Stimulated activated naive CD4-positive, alpha-beta T cell (primary cell): ENCODE measurements at regions not wholly inside any gene's neighbourhood (a gene's known extent, or its start where the extent isn't known, plus 50 kb on each side); places are given as distances from the start of the nearest gene placed in this dataset.

Source experiments
- DNase-seq, 6 experiments: peaks; one replicate each; lab custom pipeline; 2025; lab: John Stamatoyannopoulos, UW

DNA sequence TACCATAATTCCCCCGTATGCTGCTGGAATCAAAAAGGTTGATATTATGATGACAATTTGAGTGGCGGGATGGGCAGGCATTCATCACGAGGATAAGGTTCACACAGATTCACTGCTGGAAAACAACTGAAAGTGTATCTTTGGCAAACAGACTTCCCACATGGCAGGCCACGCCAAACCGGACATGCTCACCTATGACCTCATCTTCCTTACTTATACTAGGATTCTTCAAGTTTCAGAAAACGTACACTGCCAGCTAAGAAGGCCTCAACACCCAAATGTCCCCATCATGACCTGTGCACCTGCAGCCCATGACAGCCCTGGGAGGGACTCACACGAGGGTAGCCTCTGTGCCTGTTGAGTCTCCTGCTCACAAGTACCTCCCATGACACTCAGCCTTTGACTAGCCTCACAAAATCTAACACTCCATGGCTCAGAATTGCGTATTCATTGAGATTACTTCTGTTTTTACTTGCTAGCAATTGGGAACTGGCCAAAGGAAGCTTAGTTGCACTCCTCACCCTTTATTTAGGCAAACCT lies 259.0 kb upstream of the GHITM start:
- no peak for DNase-seq

DNA sequence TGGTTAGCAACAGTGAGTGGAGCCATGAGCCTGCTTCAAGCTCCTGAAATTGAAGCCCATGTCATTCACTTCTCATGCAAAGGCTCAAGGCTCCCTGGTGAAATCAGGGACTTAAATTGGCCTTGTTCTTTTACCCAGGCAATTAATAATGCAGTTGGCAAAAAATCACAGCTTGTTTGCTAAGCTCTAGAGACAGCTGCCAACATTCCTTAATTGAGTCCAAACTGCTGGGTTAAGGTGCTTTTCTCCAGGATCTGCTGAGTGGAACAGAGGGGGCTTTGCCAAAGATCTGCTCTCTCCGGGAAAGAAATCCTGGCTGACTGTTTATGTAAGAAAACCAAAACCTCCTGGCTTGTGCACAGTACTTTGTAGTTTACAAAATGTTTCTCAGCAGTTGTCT lies 257.6 kb upstream of the GHITM start:
- no peak for DNase-seq

DNA sequence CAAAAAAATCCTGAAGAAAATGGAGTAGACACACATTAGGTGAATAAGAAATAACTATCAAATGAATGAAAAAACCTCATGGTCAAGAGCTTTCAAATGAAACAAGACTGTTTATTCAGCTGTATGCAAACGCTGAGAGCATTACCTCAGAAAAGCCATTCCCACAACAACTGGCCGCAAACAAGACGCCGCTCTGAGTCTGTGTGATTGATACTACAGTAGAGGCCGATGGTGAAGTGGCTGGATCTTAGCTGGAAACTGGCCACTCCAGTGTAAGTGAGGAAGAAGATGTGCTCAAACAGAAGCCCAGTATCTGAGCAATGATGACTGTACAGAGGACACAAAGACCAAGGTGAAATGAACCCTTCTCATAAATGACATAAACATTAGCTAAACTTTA lies 252.4 kb upstream of the GHITM start:
- DNase-seq = no peak

DNA sequence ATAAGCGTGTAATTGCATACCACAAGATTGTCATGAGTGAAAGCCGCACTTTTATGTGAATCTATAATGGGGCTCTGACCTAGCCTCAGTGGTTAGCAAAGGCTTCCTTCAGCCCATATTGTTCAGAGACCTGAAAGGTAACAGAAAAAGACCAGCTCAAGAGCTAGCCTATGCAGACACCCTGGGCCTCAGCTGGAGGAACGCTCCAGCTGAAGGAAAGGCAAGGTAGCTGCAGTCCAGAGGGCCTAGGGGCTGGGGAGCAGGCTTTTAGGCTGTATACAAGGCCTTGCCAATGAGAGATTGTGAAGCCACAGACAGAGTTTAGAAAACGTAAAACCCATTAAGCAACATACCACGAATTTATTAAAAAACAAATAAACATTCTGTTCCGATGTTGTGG lies 246.6 kb upstream of the GHITM start:
- no peak for DNase-seq

DNA sequence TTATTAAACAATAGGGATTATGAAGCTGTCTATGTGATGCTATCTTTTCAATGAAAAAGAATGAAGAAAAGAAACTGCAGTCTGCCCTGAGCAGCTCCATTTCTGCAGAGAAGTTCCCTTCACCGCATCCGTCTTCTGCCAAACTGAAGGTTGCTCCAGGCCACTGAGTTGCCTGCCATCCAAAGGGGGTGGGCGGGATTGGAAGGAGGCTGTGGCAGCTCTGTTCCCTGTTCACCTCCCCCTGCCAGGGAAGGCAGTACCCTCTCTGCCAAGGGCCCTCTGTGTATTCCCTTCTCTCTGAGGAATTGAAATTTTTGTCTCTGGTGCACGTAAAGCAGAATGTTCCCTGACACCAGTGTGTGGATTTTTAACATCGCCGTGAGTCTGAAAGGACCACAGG lies 243.1 kb upstream of the GHITM start:
- no peak for DNase-seq

DNA sequence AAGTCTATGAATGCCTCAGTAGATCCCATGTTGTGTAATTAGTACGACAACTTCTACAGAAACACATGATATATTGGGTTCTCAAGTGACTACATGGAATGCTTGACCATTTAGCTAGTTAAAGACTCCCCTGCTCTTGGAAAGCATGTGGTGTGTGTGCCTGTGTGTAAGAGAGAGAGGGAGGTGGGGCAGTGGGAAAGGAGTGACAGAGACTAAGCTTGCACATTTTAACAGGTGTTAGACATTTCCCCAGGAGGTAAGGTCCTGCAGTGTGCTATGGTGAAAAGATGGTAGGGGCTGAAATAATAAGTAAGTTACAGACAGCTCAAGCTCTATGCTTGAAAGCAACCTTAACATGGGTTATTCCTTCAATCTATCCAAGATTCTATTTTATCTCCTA lies 241.7 kb upstream of the GHITM start:
- no peak for DNase-seq

DNA sequence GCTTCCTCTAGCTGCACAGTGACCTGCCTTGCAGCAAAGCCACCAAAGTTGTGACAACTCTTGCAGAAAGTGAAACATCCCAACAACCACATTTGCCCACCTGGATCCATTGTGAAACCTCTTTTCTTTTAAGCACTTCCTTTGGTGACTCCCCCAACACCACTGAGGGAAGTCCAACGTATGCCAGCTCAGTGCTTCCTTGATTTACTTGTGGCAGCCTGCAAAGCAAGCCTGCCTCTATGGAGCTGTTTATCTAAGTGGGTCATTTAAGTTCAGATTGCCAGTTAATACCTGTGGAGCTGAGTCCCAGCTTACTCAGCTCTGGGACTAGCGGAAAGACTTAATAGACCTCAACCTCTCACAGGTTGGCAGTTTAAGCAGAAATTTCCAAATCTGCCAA lies 230.8 kb upstream of the GHITM start:
- no peak for DNase-seq

DNA sequence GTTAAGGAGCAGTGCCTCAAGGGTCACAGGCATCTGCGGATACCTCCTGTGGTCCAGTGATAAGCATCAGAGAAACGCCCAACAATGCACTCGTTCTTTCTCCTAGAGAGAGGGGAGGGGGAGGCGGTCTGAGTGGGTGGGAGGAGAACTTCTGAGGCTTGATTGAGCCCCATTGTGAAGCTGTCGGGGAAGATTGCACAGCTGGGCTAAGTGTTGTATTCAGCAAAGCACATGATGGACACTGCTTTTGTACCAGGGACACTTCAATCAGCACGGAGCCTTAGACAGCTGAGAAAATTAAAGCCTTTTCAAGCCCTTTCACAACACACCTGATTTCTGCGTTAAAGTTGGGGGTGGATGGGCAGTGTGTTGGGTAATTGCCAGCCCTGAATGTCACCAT lies 230.3 kb upstream of the GHITM start:
- no peak for DNase-seq

DNA sequence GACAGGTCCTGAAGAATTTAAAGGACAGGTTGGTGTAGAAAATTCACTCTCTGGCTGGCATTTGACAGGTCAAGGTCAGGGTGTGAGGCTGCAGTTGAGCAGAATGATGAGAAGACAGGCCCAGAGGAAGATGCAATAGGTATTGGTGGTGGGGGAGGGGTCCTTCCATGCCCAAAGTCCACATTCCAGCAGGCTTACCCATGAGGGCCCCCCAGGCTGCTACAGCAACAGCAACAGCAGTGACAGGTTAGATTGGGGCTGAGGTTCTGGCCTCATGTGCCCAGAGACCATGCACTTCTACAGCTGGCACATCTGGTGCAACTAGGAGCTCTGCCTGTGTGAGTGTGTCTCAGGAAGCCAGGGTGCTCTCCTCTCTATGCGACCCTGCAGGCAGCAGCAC lies 223.5 kb upstream of the GHITM start:
- DNase-seq = no peak

DNA sequence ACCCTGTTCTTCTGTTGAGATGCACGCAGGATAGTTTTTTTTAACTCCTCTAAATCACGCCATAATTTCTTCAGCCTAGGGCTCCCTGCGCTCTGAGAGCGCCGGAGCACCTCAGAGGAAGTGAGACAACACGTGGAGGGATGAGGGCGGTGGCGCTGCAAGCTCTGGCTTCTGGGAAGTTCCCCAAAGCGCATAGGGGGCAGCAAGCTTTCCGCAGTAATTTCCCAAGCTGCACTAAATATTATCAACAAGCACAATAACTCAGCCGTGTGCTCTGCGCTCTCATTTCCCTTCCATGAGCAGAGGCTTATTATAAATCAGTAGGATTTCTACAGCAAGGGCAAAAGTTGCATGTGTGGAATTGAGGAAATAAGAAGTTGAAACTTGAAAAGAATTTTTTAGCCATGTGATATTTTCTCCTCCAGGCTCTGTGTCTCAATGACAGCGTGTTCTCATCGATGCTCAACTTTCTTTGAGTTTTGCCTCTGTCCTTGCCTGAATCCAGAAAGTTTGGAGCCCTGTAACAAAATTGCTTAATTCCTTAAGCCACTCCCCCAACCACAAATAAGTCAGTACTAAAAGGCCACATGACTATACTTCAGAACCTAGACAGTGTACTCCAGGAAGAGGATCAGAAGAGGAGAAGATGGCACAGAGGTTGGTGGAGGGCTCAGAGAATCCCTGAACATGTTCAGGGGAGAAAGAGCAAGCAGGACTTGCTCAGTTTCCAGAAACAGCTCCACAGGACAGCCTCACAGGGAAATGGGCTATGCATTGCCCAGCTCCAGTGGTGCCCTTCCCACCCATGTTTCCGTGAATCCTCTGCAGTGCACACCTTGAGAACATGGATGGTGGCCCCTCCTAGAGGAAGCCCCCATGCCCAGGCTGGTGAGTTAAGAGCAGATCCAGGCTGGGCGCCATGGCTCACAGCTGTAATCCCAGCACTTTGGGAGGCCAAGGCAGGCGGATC lies 221.5 kb upstream of the GHITM start:
- no peak for DNase-seq

DNA sequence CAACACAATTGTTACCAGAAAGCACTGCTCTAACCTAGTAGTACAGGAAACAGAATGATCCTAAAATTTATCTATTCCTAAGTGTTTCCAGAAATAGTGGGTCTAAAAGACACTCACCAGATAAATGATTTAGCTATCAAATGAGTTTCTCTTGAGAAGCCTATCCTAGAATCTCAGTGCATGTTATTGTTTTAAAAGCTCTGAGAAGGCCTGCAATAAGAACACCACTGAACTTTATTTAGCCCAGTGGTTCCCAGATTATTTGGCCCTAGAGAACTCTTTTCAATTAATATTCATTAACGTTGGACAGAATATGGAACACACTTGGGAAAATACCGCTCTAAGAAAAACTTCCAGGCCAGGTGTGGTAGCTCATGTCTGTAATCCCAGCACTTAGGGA lies 220.1 kb upstream of the GHITM start:
- DNase-seq = no peak

DNA sequence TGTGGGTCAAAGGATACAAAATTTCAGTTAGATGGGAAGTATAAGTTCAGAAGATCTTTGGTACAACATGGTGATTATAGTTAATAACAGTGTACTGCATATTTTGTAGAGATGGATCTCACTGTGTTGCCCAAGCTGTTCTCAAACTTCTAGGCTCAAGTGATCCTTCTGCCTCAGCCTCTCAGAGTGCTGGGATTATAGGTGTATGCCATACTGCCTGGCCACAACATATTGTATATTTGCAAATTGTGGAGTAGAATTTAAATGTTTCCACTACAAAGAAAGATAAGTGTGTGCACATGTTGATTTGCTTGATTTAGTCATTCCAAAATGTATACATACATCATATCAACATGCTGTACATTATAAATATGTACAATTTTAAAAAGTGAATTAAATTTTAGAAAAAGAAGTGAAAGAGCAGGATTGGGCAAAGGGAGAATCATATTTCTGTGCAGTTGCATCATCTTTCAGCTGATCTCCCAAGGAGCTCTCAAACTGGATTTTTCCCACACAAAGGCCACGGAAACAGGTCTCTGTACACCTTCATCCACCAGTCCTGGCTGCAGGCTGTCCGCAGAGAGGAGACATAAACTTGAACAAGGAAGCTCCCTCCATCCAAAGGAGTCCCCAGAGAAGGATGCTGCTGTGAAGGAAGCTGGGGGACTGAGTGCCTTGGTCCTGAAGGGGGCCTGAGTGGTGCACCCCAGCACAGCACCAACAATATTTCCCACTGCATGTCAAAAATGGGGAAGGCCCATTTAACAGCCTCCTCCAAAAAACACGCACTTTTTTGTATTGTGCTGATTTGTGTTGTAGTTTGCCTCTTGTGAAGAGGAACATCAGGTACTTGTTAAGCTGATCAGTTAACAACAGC lies 217.1 kb upstream of the GHITM start:
- DNase-seq = no peak

DNA sequence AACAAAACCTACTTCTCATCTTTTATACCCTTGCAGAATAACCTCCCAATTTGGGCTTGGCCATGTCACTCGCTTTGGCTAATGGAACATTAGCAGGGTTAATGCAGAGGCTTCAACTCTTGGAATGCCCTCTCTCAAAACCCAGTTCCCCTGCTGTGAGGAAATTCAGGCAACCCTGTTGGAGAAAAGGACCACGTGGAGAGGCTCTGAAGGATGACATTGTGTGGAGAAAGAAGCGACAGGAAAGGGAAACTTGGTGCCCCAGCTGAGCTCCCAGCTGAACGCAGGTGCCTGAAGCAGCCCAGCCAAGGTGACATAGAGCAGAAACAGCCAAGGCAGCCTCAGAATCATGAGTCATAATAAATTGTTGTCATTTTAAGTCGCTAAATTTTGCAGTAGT lies 214.2 kb upstream of the GHITM start:
- no peak for DNase-seq

DNA sequence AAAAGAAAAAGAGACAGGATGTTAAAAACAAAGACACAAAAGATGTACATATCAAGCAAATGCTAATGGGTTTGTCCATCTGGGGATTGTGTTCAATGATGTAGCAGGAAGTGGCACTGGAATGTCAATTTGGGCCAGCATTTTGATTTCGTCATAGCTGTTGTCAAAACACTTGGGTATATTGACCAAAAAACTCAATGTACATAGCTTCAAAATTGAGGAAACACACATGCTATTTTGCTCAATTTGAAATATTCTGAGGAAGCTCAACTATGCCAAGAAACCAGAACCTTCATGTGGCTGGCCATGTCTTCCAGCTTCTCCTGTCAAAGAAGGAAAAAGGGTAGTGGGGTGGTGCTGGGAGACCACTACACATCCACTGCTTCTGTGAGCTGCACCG lies 212.7 kb upstream of the GHITM start:
- no peak for DNase-seq

DNA sequence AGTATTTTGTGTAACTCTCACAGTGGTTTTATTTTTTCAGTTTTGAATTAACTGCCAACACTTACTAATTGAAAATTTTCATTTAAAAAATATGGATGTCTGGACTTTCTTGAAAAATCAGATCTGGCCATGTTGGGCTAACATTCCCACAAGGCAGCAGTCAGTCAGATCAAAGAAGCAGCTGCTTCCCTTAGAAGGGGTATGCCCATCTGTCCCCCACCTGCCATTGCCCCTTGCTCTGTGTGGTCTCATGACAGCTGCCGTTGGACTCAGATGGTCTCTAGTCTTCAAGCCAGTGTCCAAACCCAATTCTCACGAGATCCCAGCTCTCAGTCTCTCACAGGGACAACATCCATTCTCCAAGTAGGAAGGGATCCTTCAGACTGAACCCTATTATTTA lies 212.1 kb upstream of the GHITM start:
- no peak for DNase-seq

DNA sequence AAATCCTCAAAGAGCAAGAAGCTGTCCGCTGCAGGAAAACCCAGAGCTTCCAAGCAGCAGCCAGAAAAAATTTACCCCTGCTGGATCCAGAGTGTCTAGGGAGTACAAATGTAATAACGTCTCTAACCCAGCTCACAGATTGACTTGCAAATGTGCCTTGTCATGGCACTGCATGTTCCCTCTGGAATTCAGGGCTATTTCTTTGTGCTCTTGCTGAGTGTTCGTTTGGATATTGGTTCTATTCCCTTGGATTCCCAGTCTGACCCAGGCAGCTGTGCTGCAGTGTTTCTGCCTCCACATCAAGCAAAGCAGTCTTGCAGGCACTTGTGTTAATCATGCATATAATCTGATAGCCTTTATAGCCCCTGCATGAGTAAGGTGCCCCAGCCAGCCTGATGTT lies 209.9 kb upstream of the GHITM start:
- DNase-seq = no peak

DNA sequence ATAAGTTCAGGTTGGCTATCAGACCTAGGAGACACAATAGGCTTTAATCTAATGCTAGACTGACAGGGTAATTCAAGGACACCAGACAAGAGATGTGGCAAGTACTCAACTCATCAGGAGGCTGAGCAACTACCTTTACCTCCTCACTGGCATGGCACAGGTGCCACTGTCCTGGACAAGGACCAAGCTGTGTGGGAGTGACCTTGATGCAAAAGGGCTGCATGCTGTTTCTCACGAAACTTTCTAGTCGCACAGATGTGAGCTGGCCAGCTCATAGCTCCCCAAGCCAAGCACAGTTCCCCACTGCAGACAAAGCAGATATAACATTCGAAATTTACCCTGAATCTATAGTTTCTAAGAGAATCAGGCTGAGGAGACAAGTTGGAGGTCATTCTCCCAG lies 207.6 kb upstream of the GHITM start:
- DNase-seq = no peak

DNA sequence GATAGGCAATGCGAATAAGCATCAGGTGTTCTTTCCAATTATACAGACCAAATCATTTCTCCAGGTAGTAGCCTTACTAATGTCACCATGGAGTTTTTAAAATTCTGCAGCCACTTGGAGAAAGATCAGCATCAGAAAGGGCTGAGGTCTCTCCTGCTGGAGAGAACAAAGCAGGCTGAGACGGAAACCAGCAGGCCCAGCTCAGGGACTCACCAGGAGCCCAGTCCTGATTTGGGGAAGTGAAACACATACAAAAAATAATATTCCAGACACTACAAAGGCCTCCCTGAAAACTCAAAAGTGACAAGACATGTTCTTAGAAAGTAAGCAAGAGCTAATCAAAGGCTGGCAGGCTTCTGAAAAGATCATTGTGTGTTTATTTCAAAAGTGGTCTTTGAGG lies 207.1 kb upstream of the GHITM start:
- DNase-seq = no peak

DNA sequence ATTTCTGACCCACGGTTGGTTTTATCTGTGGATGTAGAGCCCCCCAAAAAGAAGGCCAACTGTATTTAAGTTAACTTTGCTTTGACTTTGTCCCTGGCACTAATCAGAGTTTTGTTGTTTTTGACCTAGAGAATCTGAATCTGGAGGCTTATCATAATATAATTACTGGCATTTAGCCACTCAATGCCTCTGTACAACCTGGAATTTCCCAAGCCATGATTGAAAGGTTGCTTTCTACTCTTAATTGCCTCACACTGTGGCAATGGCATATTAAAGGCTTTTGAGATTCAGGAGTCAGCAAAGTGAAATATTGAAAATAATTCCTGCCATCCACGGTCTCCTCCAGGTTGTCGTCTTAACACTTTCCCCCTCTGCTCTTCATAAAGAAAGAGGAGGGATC lies 205.2 kb upstream of the GHITM start:
- DNase-seq = no peak

DNA sequence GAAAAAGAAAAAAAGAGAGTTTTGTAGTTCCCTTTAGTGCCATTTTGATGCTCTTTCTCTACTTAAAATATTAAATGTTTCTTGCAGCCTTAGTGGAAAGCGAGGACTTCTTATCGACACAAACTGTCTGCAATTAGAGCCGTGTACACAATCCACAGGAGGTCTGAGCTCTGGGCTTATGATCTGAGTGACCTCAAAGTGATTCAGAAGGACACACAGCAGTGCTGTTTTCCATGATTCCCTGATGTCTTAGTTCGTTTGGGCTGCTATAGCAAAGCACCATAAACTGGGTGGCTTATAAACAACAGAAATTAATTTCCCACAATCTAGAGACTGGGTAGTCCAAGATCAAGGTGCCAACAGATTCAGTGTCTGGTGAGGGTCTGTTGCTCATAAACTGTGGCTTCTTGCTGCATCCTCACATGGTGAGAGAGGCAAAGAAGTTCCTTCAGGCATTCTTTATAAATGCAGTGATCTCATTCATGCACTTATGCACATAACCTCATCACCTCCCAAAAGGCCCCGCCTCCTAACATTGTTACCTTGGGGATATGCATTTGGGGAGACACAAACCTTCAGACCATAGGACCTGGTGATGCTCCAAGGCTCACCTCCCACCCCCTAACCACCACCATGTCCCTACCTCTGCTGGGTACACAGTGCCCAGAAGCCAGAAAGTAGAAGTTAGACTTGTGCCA lies 204.5 kb upstream of the GHITM start:
- no peak for DNase-seq

DNA sequence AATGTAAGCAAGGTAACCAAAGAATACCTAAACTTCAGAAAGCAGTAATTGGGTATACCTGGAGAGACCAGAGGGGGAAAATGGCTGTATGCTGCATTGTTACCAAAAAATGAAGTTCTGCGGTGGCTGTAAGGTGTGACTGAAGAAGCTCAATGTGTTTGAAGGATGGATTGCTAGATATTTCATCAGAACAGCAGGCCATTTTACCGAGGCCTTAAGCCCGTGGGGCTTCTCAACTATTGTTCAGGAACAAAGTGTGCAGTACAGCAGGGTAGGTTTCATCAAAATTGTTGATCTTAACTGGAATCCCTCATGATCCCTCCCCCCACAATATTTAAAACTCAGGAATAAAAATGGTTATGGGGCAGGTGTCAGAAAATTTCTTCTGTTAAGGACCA lies 204.0 kb upstream of the GHITM start:
- no peak for DNase-seq

DNA sequence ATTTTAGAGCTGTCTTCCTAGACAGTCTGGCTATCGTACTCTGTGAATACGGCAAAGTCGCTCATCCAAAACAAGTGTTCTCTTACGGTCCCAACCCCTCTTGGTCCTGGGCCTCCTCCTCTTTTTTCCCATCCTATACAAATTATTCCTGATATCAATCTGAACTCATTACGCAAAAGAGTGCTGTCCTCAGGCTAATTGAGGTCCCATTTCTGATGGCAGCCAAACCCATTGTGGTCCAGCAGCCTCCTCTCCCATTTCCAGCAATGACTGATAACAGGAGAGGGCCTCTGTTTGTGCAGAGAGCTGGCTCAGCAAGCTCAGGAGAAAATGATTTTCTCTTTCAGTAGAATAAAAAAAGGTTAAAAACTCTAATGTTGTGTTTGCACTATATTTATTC lies 203.4 kb upstream of the GHITM start:
- DNase-seq = no peak
